GM21390 (cell line): ENCODE measurements at regions not wholly inside any gene's neighbourhood (a gene's known extent, or its start where the extent isn't known, plus 50 kb on each side); places are given as distances from the start of the nearest gene placed in this dataset.

Experiments
- ATAC-seq: cut with Tn5 transposase; IDR thresholded peaks from one replicate; pipeline ENCODE4 v1.9.1; 2021; ENCODE audit not compliant: unreplicated experiment

- ATAC-seq: no peak
Observed at GRCh38 chr3:110375751-110376518, 695.7 kb upstream of the NECTIN3 start.

- no peak for ATAC-seq
Observed at GRCh38 chr3:110378481-110378880, 693.1 kb upstream of the NECTIN3 start.

- ATAC-seq: no peak
Observed at GRCh38 chr3:110381992-110382391, 689.6 kb upstream of the NECTIN3 start.

GRCh38 chr3:110383356-110383755 is 688.3 kb upstream of the NECTIN3 start:
- no peak for ATAC-seq

- ATAC-seq: no peak
Observed at GRCh38 chr3:110384601-110385000, 687.0 kb upstream of the NECTIN3 start.

- no peak for ATAC-seq
Observed at GRCh38 chr3:110389005-110389404, 682.6 kb upstream of the NECTIN3 start.

- ATAC-seq: no peak
Observed at GRCh38 chr3:110390372-110390771, 681.2 kb upstream of the NECTIN3 start.

GRCh38 chr3:110391042-110391441 is 680.6 kb upstream of the NECTIN3 start:
- no peak for ATAC-seq

- no peak for ATAC-seq
Observed at GRCh38 chr3:110391640-110392395, 679.8 kb upstream of the NECTIN3 start.

- no peak for ATAC-seq
Observed at GRCh38 chr3:110393941-110394340, 677.7 kb upstream of the NECTIN3 start.

GRCh38 chr3:110397115-110397514 is 674.5 kb upstream of the NECTIN3 start:
- ATAC-seq: no peak

- no peak for ATAC-seq
Observed at GRCh38 chr3:110400315-110400714, 671.3 kb upstream of the NECTIN3 start.

- ATAC-seq: no peak
Observed at GRCh38 chr3:110405830-110406585, 665.6 kb upstream of the NECTIN3 start.

- no peak for ATAC-seq
Observed at GRCh38 chr3:110413266-110413665, 658.4 kb upstream of the NECTIN3 start.

GRCh38 chr3:110413807-110414748 is 657.5 kb upstream of the NECTIN3 start:
- no peak for ATAC-seq

- no peak for ATAC-seq
Observed at GRCh38 chr3:110414855-110415254, 656.8 kb upstream of the NECTIN3 start.

- ATAC-seq: no peak
Observed at GRCh38 chr3:110419096-110419495, 652.5 kb upstream of the NECTIN3 start.

GRCh38 chr3:110419601-110420000 is 652.0 kb upstream of the NECTIN3 start:
- ATAC-seq: no peak

GRCh38 chr3:110420158-110420641 is 651.4 kb upstream of the NECTIN3 start:
- ATAC-seq: no peak

- no peak for ATAC-seq
Observed at GRCh38 chr3:110423276-110423675, 648.3 kb upstream of the NECTIN3 start.
